ENCODE measurements at regions not wholly inside any gene's neighbourhood (a gene's known extent, or its start where the extent isn't known, plus 50 kb on each side); places are given as distances from the start of the nearest gene placed in this dataset.
"Not testable (repeated sequence)": the region's sequence is repeated elsewhere in the genome, so short reads cannot be mapped to it uniquely, and the experiment has no call there.

DNA sequence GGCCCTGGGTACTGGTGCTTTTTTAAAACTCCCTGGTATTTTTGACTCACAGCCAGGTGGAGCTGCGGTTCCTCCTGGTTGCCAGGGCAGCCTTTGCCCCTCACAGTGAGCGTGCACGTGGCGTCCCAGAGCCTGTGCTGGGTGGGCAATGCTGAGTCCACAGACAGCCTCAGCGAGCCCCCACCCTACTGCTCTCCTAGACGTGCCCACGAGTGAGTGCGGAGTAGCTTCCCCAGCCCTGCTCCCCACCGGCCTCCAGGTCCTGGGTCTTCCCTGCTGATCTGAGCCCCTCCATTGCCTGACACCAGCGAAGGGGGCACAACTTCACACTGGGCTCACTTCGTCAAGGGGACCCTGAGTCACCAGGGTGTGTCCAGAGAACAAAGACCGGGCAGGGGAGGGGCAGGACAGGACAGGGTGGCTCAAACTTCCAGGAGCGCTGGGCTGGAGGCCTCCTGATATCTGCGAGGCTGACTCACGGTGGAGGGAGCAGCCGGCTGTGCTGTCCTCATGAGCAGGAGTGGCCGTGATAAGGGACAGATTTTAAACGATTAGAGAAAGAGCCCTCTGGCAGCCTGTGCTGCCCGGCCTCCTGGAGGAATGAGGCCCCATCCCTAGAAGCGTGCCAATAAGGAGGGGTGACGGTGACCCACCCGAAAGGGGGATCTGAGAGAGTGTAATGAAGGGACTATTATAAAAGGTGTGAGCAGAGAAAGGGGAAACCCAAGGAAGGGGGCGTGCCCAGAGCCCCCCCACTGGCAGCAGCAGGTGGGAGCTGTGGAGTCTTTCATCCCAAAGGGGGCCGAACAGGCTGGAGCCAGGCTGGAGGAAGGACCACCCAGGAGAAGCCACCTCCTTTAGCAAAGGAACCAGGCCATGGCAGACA, 129.3 kb upstream of the FGF3 start:
- no peak overlapping the region for H3K4me3 Mint-ChIP-seq
- no peaks in the 10 kb centered on the region for H3K4me1 Mint-ChIP-seq (ENCODE audit: low read depth)
- H3K36me3 Mint-ChIP-seq (ENCODE audit: insufficient read depth), result no peaks in the 10 kb centered on the region
- ATAC-seq (no peak), DNase-seq (no peak)
- H3K27me3 Mint-ChIP-seq (ENCODE audit: low read depth), result peaks cover 8% of the 10 kb centered on the region
- H3K9me3 Mint-ChIP-seq, result no peaks in the 10 kb centered on the region

DNA sequence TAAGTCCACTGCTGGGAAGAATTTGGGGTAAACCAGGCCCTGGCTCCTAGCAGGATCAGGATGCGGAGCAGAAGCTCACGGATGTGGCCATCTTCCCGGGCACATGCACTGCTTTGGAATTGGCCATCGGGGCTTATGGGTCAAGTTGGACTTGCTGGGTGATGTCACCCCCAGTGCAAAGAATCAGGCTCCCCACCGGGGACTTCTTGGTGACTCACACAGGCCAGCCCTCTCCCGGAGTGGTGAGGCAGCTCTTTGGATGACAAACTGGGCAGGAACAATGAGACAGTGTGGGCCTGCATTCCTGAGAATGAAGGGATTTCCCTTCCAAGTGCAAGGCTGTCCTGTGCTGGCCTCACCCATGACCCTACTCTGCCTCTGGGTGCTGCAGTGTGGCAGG, 128.8 kb upstream of the ANO1 start:
- H3K27me3 Mint-ChIP-seq (ENCODE audit: low read depth), result peaks cover 8% of the 10 kb centered on the region
- H3K4me1 Mint-ChIP-seq (ENCODE audit: low read depth), result no peaks in the 10 kb centered on the region
- H3K9me3 Mint-ChIP-seq, result no peaks in the 10 kb centered on the region
- no peak for ATAC-seq
- H3K36me3 Mint-ChIP-seq (ENCODE audit: insufficient read depth), result no peaks in the 10 kb centered on the region
- no peak overlapping the region for H3K4me3 Mint-ChIP-seq
- no peak for DNase-seq

DNA sequence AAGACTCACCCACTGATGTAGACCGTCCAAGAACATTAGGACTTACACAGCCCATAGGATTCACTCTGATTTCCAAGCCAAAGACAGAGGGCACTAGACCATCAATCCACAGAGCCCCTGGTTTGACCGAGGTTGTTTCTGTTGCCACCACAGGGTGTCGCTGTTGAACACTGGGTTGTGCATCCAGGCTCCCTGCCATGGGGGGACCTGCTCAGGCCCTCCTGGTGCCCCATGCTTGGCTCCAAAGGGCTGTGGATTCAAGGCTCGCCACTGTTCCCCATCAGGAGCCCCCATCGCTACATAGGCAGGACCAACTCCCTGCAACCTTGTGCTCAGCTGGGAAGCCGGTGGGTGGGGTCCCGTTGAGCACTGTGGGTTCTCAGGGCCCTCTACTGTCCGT, 128.0 kb upstream of the ANO1 start:
- H3K27me3 Mint-ChIP-seq (ENCODE audit: low read depth), result peaks cover 8% of the 10 kb centered on the region
- ATAC-seq (no peak), DNase-seq (no peak)
- H3K4me3 Mint-ChIP-seq, result no peak overlapping the region
- H3K36me3 Mint-ChIP-seq (ENCODE audit: insufficient read depth), result no peaks in the 10 kb centered on the region
- H3K4me1 Mint-ChIP-seq (ENCODE audit: low read depth), result no peaks in the 10 kb centered on the region
- H3K9me3 Mint-ChIP-seq, result no peaks in the 10 kb centered on the region

DNA sequence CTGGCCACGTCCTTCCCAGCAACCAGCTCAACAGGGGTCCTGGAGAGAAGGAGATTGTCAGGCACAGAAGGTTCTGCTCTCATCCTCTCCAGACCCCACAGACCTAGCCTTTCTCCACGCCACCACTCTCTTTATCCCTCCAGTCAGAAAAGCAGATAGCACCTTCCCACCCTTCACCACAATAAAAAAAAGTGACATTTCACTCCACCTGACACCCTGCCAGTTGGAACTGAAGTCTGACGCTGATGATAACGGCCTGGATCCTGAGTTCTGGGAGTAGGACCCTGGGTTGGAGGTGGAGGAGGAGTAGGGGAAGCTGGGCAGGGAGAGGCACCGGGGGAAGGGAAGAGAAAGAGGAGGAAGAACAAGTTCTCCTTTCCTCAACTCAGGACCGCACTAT, 127.5 kb upstream of the ANO1 start:
- Mint-ChIP-seq H3K9me3 (no peaks in the 10 kb centered on the region), H3K4me1 (ENCODE audit: low read depth) (no peaks in the 10 kb centered on the region), H3K4me3 (no peak overlapping the region), H3K27me3 (ENCODE audit: low read depth) (peaks cover 8% of the 10 kb centered on the region), H3K36me3 (ENCODE audit: insufficient read depth) (no peaks in the 10 kb centered on the region)
- no peak for DNase-seq
- no peak for ATAC-seq

DNA sequence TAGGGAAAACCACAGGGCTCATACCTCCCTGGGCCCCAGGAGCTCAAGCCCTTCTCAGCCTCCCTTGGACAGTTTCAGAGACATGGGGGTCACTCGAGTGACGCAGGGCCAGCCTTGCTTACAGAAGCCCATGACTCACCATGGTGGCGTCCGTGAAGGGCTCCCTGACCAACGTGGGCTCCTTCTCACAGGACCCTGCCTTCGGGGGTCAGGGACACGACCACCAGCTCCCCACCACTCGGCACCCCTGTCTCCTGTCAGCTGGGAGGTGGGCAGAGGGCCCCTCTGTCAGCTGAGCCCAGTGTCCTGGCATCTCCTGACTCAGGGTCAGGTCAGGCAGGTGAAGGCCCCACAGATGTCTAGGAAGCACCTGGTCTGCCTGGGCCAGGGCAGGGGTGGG, 126.3 kb upstream of the ANO1 start:
- ATAC-seq (no peak), DNase-seq (no peak)
- Mint-ChIP-seq H3K36me3 (ENCODE audit: insufficient read depth) (no peaks in the 10 kb centered on the region), H3K27me3 (ENCODE audit: low read depth) (peaks cover 12% of the 10 kb centered on the region), H3K4me3 (no peak overlapping the region), H3K4me1 (ENCODE audit: low read depth) (no peaks in the 10 kb centered on the region), H3K9me3 (no peaks in the 10 kb centered on the region)

DNA sequence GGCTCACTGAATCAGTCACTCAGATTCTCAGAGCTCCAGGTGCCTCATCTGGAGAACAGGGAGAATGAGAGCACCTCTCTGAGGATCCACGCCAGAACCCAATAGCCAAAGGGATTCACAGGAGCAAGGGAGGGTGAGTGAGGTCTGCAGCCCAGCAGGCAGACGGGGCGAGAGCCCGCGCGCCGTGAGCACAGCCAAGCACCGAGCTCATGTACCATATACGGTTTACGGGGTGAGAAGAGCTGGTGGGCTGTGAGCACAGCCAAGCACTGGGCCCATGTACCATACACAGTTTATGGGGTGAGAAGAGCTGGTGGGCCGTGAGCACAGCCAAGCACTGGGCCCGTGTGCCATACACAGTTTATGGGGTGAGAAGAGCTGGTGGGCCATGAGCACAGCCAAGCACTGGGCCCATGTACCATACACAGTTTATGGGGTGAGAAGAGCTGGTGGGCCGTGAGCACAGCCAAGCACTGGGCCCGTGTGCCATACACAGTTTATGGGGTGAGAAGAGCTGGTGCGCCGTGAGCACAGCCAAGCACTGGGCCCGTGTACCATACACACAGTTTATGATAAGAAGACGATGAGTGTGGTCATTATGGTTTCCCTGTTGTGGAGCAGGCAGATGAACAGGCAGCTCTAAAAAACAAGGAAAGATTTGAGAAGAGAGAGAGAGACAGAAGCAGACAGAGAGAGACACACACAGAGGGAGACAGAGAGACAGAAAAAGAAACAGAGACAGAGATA, 125.7 kb upstream of the ANO1 start:
- H3K4me1 Mint-ChIP-seq (ENCODE audit: low read depth); ATAC-seq; H3K4me3 Mint-ChIP-seq; H3K9me3 Mint-ChIP-seq; H3K36me3 Mint-ChIP-seq (ENCODE audit: insufficient read depth); DNase-seq: not testable (repeated sequence)
- H3K27me3 Mint-ChIP-seq (ENCODE audit: low read depth), result peaks cover 14% of the 10 kb centered on the region

DNA sequence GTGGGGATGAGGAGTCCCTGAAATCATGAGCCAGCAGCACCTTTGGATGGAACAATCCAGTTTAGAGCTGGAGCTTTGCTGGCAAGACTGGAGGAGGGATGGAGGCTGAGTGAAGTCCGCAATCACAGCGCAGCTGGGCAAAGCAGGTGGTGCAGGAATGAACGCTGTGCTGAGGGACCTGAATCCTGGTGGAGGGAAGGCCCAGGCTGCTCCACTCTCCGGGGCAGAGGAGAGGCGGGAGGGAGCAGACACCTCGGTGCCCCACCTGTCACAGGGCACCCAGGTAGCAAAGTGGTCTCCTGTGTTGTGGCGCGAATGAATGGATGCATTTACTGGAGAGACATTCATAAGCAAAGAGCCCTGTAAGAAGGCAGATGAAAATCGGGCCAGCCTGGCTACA, 124.8 kb upstream of the ANO1 start:
- Mint-ChIP-seq H3K36me3 (ENCODE audit: insufficient read depth) (no peaks in the 10 kb centered on the region), H3K27me3 (ENCODE audit: low read depth) (peaks cover 12% of the 10 kb centered on the region), H3K9me3 (peaks cover 5% of the 10 kb centered on the region), H3K4me1 (ENCODE audit: low read depth) (no peaks in the 10 kb centered on the region), H3K4me3 (no peak overlapping the region)
- DNase-seq, result no peak
- ATAC-seq, result no peak

DNA sequence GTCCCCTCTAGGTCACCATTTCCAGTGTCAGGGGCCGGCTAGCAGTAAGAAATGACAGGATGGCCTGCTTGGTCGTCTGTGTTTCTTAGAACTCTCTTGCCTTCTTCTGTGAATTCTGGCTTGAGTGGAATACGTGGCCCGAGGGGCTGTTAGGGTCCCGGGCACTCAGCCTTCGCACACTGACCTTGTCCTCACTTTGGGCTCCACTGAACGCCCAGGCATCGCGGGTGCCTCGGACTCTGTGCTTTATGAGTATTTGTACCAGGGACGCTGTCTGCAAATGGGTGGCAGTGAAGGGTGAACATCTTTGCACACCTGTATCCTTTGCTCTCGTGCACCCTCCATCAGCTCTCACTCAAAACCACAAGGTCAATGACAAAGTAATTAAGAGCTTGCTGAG, 123.4 kb upstream of the ANO1 start:
- Mint-ChIP-seq H3K4me3 (no peak overlapping the region), H3K9me3 (peaks cover 9% of the 10 kb centered on the region), H3K36me3 (ENCODE audit: insufficient read depth) (no peaks in the 10 kb centered on the region), H3K4me1 (ENCODE audit: low read depth) (no peaks in the 10 kb centered on the region), H3K27me3 (ENCODE audit: low read depth) (peaks cover 7% of the 10 kb centered on the region)
- DNase-seq (no peak), ATAC-seq (no peak)

DNA sequence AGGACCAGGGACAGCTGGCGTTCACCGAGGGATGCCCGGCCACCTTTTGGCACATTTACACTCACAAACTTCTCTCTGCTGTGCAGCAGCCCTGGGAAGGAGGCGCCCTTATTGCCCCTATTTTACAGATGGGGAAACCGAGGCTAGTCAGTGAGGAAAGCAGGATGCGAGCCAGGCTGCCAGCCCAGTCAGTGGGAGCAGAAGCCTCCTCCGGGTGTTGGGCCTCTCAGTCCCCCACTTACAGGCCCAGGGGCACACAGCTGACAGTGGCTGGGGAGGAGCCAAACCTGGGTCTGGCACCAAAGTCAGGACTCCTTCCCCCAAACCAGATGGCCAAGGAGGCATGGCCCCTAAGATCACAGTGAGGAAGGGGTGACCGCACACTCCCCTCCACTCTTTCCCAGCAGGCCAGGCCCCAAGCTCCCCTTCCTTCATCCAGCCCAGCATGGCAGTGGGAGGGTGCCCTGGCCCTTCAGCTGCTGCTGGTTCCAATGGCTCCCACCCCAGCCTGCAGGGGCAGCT, 121.4 kb upstream of the ANO1 start:
- H3K36me3 Mint-ChIP-seq (ENCODE audit: insufficient read depth), result no peaks in the 10 kb centered on the region
- H3K9me3 Mint-ChIP-seq, result peaks cover 9% of the 10 kb centered on the region
- H3K4me1 Mint-ChIP-seq (ENCODE audit: low read depth), result no peaks in the 10 kb centered on the region

DNA sequence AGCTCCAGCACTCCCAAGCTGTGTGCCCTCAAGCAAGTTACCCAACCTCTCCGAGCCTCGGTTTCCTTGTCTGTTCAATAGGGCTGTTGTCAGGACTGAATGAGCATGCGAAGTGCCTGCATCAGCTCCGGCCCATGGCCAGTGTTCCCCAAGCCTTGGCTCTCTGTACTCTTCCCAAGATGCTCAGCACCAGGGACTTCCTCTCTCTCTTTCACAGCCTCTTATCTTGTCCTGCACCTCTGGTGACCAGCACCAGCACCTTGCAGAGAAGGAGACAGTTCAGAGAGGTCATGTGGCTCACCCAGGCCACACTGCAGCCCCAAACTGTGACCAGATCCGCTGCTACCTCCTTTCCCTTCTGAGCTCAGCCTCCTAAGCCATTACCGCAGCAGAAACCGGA, 120.3 kb upstream of the ANO1 start:
- peaks cover 9% of the 10 kb centered on the region for H3K9me3 Mint-ChIP-seq
- no peaks in the 10 kb centered on the region for H3K4me1 Mint-ChIP-seq (ENCODE audit: low read depth)
- peaks cover 18% of the 10 kb centered on the region for H3K27me3 Mint-ChIP-seq (ENCODE audit: low read depth)
- H3K4me3 Mint-ChIP-seq, result no peak overlapping the region
- H3K36me3 Mint-ChIP-seq (ENCODE audit: insufficient read depth), result no peaks in the 10 kb centered on the region
- DNase-seq (no peak), ATAC-seq (no peak)

More for the DNA sequence above, 121.4 kb upstream of the ANO1 start:
- ATAC-seq, result no peak
- no peak for DNase-seq
- H3K4me3 Mint-ChIP-seq, result no peak overlapping the region
- H3K27me3 Mint-ChIP-seq (ENCODE audit: low read depth), result peaks cover 16% of the 10 kb centered on the region

DNA sequence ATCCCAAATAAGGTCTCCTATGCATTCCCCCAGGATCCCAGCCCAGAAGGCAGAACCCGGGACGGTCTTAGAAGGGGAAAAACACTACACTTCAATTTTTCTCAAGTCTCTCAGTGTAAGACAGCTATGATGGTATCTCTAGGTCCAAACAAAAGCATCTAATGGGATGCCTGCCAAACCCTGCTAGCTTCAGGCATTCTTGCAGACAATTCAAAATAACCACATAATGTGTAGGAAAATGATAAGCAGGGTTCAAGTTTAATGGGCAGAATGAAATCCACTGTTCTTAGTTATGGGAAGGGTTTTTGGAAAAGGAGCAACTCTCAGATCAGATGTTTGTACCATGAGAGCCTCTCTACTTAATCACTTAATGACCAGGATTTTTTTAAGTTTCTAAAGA, 119.8 kb upstream of the ANO1 start:
- ATAC-seq (no peak), DNase-seq (no peak)
- peaks cover 18% of the 10 kb centered on the region for H3K27me3 Mint-ChIP-seq (ENCODE audit: low read depth)
- H3K4me1 Mint-ChIP-seq (ENCODE audit: low read depth), result no peaks in the 10 kb centered on the region
- peaks cover 9% of the 10 kb centered on the region for H3K9me3 Mint-ChIP-seq
- no peaks in the 10 kb centered on the region for H3K36me3 Mint-ChIP-seq (ENCODE audit: insufficient read depth)
- H3K4me3 Mint-ChIP-seq, result no peak overlapping the region

DNA sequence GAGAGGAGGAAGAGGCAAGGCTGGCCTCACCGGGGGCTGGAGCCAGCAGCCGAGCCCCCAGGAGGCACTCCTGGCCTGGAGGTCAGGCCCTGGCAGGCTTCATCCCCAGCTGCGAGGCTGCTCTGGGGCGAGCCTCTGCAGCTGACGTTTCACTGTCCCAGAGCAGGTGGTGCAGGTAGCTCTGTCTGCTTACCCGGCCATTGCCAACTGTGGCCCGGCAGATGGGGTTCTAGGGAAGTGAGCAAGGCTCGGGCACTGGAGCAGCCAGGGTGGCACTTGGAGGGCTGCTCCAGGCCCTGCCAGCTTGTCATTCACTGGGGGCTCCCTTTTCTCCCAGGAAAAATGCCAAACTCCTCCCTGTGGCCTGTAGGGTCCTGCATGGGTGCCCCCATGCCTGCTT, 118.7 kb upstream of the ANO1 start:
- peaks cover 9% of the 10 kb centered on the region for H3K9me3 Mint-ChIP-seq
- peaks cover 18% of the 10 kb centered on the region for H3K27me3 Mint-ChIP-seq (ENCODE audit: low read depth)
- H3K4me1 Mint-ChIP-seq (ENCODE audit: low read depth), result no peaks in the 10 kb centered on the region
- DNase-seq, result no peak
- H3K36me3 Mint-ChIP-seq (ENCODE audit: insufficient read depth), result no peaks in the 10 kb centered on the region
- H3K4me3 Mint-ChIP-seq, result no peak overlapping the region
- ATAC-seq, result no peak

DNA sequence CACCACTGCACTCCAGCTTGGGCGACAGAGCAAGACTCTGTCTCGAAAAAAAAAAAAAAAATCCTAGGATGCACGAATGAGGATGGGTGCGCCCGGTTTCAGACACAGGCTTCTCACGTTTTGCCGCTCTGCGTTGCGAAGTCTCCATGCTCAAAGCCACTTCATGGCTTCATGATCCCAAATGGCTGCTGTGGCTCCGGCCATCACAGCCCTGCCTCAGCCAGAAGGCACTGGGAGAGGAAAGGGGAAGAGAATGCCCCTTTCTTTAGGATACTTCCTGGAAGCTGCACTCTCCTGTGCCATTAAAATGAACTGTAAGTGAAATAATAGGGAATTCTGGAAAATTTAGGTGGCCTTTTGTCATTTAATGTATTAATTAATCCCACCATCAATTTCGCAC, 116.4 kb upstream of the ANO1 start:
- no peaks in the 10 kb centered on the region for H3K4me1 Mint-ChIP-seq (ENCODE audit: low read depth)
- ATAC-seq, result no peak
- no peaks in the 10 kb centered on the region for H3K36me3 Mint-ChIP-seq (ENCODE audit: insufficient read depth)

DNA sequence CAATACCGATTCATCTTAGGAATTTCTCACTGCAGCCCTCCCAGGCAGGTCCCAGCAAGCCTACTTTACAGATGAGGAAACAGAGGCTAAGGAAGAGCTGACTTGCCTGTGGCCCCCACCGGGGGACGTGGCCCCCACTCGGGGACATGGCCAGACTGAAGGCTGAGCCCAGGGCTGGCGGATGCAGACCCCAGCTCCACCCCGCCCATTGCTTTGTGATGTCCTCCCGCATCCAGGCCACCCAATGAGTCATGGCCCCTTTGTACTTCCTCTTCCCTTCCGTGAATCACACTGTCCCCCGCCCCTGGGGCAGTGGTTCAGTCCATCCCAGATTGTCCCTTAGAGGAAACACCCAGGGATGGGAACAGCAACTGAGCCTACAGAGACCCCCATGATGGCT, 116.0 kb upstream of the ANO1 start:
- Mint-ChIP-seq H3K36me3 (ENCODE audit: insufficient read depth) (no peaks in the 10 kb centered on the region), H3K27me3 (ENCODE audit: low read depth) (peaks cover 12% of the 10 kb centered on the region), H3K9me3 (peaks cover 9% of the 10 kb centered on the region), H3K4me1 (ENCODE audit: low read depth) (no peaks in the 10 kb centered on the region), H3K4me3 (no peak overlapping the region)
- DNase-seq (no peak), ATAC-seq (no peak)

More for the DNA sequence above, 116.4 kb upstream of the ANO1 start:
- no peak overlapping the region for H3K4me3 Mint-ChIP-seq
- no peak for DNase-seq
- peaks cover 9% of the 10 kb centered on the region for H3K9me3 Mint-ChIP-seq
- peaks cover 15% of the 10 kb centered on the region for H3K27me3 Mint-ChIP-seq (ENCODE audit: low read depth)

Data from activated T-cell treated with anti-CD3 and anti-CD28 coated beads, Interleukin-2, amount 50 U/mL, for 4 hours (primary cell).